ENCODE measurements at regions not wholly inside any gene's neighbourhood (a gene's known extent, or its start where the extent isn't known, plus 50 kb on each side); places are given as distances from the start of the nearest gene placed in this dataset.

DNA sequence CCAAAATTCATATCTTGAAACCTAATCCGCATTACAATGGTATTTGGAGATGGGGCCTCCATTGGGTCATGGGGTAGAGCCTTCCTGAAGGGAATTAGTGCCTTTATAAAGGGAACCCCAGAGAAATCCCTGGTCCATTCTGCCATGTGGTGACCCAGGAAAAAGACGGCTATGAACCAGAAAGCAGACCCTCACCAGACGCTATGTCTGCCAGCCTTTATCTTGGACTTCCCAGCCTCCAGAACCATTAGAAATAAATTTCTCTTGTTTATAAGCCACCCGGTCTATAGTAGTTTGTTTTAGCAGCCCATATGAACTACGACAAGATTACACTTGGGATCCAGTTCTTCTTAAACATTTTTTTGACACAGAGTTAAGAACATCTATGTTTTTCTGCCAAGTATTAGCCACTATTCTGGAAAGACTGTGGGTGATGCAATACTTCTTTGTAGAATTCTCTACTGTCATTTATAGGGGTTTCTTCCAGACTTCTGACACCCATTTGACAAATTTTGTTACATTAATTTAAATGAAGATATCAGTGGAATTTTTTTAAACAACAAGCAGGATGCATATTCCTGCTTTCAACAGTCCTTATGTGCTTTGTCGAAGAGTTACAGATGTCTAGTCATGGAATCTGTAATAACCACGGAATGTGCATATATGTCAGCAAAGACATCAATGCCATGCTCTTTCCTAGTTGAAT lies 572.4 kb downstream of the NR2F1-AS1 start:
- DNase-seq (ENCODE audit: low read depth in 2 of 2), result no peak

DNA sequence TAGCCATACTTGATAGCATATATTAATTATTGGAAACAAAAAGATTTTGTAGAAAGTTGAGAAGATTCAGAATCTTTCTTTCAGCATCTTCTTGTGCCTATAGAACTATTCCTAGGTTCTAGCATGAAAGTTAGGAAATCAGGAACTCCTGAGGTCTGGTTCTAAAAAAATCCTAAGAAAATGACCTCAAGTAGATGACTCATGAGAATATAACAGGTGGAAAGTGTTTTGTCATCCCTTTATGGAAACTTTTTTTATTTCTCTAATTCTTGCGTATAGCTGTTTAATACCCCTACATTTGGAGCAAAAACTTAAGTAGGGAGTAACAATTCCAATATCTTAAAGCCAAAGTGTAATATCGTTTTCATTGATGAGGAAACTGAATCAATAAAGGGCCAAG lies 574.1 kb downstream of the NR2F1-AS1 start:
- no peak for DNase-seq (ENCODE audit: low read depth in 2 of 2)

DNA sequence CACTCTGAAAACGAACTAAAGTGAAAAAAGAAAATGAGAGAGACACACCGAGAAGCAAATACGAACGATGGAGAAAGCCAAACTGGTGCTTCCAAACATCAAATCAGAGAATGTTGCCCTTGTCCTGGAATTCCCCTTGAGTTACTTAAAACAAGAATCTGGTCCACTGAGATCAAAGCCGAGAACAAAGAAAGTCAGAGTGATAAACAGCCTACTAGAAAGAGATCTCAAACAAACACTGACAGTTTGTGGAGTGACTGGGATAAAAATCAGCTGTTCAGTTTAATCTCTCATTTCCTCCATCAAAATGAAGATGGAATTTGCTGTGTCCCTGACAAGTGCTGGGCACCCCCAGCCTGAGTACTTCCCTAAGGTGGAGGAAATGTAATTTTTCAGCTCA lies 582.6 kb downstream of the NR2F1-AS1 start:
- DNase-seq (ENCODE audit: low read depth in 2 of 2), result no peak

DNA sequence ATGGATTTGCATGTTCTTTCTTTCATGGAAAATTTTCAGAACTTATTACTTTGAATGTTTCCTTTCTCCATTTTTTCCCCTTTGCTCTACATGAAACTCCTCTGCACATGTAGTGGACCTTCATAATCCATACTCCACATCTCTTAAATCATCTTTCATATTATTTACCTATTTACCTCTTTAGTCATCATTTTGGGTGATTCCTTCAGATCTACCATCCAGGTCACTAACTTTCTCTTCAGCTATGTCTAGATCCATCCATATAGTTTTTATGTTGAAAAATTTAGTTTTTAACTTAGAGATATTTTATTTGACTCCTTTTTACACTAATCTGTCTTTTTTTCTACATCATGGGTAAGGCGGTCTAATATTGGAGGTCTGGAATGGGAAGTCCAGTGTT lies 586.6 kb downstream of the NR2F1-AS1 start:
- no peak for DNase-seq (ENCODE audit: low read depth in 2 of 2)

DNA sequence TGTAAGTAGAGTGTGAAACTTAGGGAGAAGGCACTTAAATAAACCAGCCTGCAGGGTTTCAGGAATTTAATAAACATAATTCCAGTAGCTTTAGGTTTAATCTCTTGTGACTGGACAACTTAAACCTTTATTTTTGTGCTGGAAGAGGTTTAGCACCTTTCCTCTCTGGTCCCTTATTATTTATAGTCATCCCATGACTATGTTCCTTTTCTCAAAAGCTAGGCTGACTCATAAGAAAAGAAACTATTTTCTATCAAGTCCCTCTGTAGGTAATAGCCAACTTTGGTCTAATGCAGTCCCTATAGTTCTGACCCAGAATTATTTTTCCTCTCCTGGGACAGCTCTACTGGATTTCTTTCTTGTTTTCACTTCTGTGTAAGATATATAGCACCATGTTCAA lies 588.9 kb downstream of the NR2F1-AS1 start:
- DNase-seq (ENCODE audit: low read depth in 2 of 2), result no peak

DNA sequence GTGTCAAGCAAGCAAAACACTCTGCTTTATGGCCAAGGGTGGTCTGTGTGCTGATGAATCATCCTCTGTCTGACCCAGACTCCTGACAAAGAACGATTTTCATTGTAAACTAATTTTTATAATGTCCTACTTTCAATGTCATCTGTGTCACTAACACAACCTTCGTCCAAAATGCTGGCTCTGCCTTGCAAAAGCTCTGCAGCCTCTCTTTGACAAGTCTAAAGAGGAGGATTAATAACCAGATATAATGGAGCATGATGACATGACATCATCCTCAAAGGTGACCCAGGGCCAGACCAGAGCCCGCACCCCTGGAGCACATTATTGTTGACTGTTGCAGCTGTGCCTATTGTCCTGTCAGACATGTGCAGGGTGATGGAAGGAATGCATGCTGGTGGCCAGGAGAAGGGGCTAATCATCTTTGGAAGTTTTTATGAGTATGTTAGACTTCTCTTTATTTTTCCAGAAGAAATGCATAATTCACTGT lies 589.4 kb downstream of the NR2F1-AS1 start:
- DNase-seq (ENCODE audit: low read depth in 2 of 2), result peak in 1 of 2 donors; percentile 58

DNA sequence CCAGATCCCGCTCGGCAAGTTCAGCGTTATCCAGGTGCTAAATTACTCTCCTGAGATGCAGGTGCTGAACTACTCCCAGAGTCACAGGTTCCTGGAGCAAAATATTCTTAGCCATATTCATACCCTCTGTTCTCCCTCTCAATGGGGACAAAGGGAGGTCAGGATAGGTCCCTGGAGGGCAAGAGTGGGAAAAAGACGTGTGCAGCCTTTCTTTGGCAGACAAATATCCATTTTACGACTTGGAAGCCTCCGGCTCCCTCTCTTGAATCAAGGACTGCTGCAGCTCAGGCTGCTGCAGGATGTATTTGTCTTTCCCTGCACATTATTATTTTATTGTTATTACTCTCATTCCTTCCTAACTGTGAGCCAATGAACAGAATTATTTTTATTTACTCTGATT lies 590.2 kb downstream of the NR2F1-AS1 start:
- DNase-seq (ENCODE audit: low read depth in 2 of 2), result no peak

DNA sequence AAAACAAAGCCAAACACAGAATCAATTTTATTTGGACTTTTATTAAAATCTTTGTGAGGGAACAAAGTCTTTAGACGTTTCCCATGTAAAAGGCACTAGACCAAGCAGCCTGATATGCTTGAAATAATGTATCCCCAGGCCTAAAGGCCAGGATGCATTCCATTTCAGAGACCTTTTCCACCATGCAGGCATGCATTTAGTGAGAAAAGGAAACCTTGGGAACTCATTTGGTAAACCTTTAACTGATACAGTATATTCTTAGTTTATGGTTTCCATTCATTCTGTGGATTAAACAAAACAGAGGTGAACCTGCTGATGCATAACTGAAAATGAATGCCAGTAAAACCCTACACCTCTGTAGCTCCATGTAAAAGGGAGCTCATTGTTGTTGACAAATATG lies 600.0 kb downstream of the NR2F1-AS1 start:
- DNase-seq (ENCODE audit: low read depth in 2 of 2), result no peak

DNA sequence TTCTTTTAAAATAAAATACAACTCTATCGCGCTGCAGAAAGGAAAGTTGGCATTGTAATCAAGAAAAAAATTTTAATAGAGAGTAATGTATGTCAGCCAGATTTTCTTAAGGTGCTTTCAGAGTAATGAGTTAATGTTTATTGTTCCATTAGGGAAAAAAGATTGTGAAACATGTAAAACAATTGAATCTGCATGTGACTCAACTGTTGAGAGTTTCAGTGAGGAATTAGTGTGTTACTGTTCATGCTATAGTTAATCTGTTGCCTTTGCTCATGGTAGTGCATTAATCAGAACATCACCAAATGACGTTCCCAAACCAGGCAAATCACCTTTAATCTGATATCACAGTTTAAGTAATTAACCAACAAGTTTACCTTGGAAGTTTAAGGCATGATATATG lies 600.5 kb downstream of the NR2F1-AS1 start:
- DNase-seq (ENCODE audit: low read depth in 2 of 2), result no peak

DNA sequence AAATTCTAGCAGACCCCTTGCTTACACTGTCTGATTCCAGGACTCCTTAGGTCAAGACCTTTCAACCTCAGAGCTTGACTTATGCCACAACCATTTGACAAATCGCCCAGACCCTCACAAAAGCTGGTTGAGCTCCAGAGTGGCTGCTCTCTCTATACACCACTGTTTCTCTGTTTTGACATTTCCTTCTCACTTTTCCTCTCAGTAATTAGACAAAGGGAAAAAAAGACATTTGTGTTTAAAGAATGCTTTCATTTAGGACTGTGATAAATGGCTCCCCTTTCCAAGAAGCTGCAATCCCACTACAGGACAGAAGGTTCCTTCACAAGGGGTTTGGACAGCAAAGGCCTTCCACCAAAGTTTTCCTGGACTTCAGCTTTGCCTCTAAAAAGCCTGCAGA lies 601.3 kb downstream of the NR2F1-AS1 start:
- DNase-seq (ENCODE audit: low read depth in 2 of 2), result no peak

DNA sequence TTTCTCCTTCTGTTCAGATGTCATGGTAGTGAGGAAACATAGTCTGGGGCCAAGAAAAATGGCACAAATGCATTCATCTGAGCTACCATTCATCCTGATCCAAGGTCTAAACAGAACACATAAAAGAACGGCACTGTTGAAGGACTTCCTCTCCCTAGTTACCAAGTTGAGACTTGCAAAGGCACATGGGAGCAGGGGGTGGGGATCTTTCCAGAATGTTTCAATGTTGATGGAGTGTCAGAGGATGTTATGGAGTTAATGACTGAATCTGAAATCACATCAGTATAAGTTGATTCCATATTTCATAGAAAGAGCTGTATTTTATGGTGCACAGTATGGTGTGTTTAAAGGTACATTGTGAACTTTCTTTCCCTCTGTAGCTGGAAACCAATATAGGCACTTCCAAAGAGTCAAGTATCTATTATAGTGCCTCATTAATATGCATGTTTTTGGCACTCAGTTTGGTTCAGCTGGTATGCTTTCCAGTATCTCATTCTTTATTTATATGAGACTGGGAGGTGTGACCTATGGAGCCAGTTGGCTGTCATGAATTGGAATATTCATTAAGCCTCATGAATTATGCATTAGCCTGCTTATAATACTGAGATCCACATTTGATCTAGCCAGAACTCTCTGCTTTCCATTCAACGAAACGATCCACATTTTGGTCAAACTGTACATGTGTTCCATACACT lies 603.0 kb downstream of the NR2F1-AS1 start:
- DNase-seq (ENCODE audit: low read depth in 2 of 2), result no peak

DNA sequence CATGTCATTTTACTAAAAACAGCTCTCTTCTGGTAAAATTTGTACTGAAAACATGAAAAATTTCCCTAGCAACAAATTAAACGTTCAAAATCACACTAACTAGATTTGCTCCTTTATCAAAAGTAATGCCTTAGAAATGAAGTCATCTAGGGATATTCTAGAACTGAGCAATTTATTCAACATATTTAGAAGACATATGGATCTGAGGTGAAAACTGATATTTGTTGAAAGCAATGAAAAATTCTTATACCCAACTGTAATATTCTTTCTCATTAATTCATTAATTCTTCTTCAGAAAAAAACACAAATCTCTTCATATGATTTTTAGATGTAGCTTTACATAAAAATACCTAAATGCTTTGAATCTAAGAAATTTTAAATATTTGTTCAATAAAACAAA lies 604.9 kb downstream of the NR2F1-AS1 start:
- no peak for DNase-seq (ENCODE audit: low read depth in 2 of 2)

DNA sequence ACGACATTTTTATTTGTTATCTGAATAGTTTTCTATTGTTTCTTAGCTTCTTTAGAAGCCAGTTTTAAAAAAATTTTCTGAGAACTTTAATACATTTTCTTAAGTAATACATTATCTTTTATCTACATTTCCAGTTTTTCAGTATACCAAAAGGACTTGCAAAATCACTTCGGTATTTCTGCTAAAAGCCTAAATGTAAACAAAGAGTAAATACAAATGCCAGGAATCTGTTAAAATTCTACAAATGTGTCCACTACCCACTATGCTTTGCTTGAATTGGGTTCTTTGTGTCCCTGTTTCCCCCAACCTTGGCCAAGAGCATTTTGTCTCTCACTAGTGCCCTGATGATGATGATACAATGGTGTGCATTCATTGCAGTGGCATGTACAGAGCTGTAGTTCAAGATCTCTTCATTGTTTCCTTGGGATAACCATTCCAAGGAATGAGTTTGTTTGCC lies 611.2 kb downstream of the NR2F1-AS1 start:
- no peak for DNase-seq (ENCODE audit: low read depth in 2 of 2)

DNA sequence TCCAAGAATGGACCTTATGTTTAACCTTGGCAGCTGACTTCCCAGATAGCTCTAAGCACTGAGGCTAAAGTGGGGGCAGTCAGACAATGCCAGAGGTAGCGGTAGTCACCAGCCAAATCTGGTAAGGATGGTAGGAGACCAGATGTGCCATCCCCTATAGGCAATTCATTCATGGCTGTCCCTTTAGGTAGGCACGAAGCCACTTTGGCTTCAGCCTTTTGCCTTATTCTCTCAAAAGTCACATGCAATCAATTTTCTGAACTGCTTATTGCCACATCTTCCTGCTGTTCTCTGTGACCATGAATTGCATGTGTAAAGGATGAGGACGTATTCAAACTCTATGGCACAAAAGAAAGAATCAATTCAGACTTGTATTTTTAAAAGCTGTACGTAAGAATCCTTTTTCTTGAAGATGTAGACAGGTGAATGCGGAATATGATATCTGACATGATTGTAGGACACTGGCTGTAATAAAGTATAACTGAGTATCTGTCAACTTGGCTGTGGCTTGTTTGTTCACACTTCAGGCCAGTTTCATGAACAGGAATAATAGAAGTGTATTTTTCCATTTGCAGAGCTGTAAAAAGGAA lies 611.7 kb downstream of the NR2F1-AS1 start:
- no peak for DNase-seq (ENCODE audit: low read depth in 2 of 2)

DNA sequence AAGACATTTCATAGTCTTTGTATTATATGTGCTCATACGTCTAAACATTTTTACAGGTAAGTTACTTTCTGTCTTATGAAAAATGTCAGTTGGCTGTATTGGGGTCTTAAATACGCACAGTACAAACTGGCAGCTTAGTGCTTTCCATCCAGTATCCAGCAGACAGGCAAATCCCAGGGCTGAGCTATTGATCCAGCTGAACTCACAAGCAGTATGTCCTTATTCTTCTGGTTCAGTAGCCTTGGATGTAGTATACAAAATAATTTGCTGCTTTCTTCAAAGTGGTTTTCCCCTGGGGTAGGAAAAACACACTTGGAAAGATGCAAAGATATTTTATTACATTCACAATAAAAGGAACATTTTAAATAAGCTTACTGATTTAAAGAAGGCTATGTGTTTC lies 617.2 kb downstream of the NR2F1-AS1 start:
- no peak for DNase-seq (ENCODE audit: low read depth in 2 of 2)

DNA sequence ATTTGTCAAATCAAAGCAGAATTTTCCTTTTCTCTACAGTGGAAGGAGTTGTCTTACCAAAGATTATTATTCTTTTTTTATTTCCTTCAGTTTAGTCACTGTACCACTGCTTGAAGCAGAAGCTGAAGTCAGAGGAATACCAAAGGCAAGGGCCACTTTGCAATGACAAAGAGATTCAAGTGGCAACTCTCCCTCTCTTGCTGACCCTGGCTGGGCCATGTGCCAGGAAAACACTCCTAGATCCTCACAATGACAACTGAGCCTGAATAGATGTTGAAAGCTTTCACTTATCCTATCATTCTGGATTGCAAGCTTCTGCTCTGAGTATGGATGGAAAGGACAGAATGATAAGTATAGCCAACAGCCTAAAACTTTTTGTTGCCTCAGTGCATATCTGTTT lies 618.3 kb downstream of the NR2F1-AS1 start:
- peak in 1 of 2 donors; percentile 11 for DNase-seq (ENCODE audit: low read depth in 2 of 2)

DNA sequence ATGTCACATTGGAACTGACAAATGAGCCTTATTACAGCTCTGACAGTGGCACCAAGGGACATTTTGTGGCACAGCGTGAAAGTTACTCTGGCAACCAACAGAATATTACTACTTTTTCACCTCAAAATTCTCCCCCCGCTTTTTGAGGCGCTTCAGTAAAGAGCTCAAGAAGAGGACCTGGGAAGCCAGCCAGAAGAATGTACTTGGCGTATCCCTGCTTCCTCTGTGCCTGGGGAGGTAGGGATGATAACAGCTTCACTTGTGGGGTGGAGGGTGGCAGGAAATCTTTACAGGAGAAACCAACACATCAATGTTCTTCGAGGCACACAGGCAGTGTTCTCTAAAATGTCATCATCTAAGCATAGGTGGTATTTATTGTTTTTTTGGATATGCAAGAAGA lies 624.1 kb downstream of the NR2F1-AS1 start:
- DNase-seq (ENCODE audit: low read depth in 2 of 2), result no peak

DNA sequence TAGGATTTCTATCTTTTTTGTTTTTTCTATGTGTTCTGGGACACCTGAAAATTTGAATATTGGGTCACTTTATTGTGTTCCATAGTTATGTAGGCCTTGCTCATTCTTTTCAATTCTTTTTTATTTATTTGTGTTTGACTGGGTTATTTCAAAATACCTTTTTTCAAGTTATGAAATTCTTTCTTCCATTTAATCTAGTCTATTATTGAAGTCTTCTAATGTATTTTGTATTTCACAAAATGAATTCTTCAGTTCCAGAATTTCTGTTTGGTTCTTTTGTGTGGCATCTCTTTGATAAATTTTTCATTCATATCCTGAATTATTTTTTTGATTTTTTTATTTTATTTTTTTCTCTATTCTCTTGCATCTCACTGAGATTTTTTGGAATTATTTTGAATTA lies 628.8 kb downstream of the NR2F1-AS1 start:
- no peak for DNase-seq (ENCODE audit: low read depth in 2 of 2)

DNA sequence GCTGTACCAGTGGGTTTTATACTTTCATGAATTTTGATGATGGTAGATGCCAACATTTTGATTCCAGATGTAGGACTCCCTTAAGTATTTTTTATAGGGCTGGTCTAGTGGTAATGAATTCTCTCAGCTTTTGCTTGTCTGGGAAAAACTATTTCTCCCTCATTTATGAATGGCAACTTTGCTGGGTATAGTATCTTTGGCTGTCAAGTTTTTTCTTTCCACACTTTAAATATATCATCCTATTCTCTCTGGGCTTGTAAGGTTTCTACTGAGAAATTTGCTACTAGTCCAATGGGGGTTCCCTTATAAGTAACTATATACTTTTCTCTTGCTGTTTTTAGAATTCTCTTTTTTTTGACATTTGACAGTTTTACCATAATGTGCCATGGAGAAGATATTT lies 629.3 kb downstream of the NR2F1-AS1 start:
- no peak for DNase-seq (ENCODE audit: low read depth in 2 of 2)

DNA sequence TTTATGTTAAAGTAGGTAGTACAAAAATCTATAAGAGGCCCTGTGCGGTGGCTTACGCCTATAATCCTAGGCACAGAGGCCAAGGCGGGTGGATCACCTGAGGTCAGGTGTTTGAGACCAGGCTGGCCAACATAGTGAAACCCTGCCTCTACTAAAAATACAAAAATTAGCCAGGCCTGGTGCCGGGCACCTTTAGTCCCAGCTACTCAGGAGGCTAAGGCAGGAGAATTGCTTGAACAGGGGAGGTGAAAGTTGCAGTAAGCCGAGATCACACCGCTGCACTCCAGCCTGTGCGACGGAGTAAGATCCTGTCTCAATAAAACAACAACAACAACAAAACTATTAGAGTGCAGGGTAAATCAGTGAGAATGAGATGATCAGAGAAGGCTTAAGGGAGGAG lies 634.5 kb downstream of the NR2F1-AS1 start:
- no peak for DNase-seq (ENCODE audit: low read depth in 2 of 2)

DNA sequence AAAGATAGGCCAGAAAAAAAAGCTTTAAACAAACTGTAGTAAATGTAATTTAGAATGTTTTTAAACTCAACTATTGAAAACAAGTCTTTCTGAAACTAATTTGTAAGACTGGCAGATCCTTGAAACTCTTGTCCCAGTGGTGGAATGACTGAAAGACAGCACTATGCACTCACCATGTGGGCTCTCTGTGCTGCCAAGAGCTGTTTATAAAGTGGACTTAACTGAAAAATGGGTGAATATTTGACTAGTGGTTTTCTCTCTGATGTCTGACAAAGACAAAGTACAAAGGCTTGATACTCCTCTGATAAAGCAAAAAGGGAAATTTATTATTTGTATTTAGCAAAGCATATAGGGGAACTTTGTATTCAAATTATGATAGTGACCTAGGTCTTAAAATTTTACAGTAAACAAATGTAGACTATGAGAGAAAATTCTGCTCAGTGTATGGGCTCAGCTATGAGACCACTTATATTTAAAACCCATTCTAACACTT lies 635.4 kb downstream of the NR2F1-AS1 start:
- DNase-seq (ENCODE audit: low read depth in 2 of 2), result peak in 1 of 2 donors; percentile 46

DNA sequence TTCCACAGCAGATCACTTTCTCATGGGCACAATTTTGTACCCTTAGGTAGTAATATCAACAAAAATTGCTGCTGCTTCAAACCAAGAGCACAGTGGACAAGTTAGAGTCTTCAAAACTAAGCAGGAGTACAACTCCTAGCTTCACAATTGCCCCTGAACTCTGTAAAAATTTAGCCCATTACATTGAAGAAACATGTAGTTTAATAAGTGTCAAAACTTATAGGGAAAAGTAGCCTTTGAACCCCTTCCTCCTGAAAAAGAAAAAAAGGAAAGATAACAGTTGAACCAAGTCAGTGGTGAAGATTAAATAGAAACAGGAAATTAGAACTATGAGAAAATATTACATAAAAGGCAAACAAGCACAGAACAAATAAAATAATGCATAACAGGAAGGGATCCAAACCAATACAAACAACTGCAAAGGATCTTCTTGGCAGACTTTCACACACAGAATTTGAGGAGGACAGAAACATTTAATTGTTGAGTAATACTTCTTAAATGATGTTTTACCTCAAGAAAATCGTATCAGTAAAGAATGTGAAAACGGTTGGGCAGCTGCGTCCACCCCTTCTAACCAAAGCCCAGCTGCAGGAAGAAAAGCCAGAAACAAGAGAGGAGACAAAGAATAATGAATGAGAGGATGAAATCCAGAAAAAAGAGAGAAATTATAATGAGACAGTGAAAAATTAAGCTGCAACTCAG lies 636.0 kb downstream of the NR2F1-AS1 start:
- DNase-seq (ENCODE audit: low read depth in 2 of 2), result peak in 1 of 2 donors; percentile 71
